Uterus (tissue), 2 donors: ENCODE measurements at regions not wholly inside any gene's neighbourhood (a gene's known extent, or its start where the extent isn't known, plus 50 kb on each side); places are given as distances from the start of the nearest gene placed in this dataset.

Source experiments
- CTCF ChIP-seq, 4 experiments: fragments of 200-600 bp in 2 of 4; fragments of 450-650 bp in 2 of 4; sonication (generic) in 2 of 4; IDR thresholded peaks; one replicate each; pipeline ENCODE4 v1.5.1; 2016 to 2019; ENCODE audit warnings: antibody characterized with exemption in 4 of 4, mild to moderate bottlenecking in 2 of 4, moderate library complexity in 1 of 4
- POLR2A ChIP-seq, 2 donors: fragments of 450-650 bp; IDR thresholded peaks; one replicate each; pipeline ENCODE4 v1.6.1; 2016; ENCODE audit warnings: antibody characterized with exemption in 2 of 2, mild to moderate bottlenecking in 1 of 2, moderate library complexity in 1 of 2

GRCh38 chr5:162931501-162931900 is 505.9 kb upstream of the CCNG1 start:
- TF ChIP-seq CTCF (IDR thresholded peaks at IDR 0.05) = no peak
- TF ChIP-seq POLR2A (IDR thresholded peaks at IDR 0.05) = no peak
